ENCODE measurements at regions not wholly inside any gene's neighbourhood (a gene's known extent, or its start where the extent isn't known, plus 50 kb on each side); places are given as distances from the start of the nearest gene placed in this dataset.
"Not testable (repeated sequence)": the region's sequence is repeated elsewhere in the genome, so short reads cannot be mapped to it uniquely, and the experiment has no call there.

- TF ChIP-seq EZH2phosphoT487 (IDR thresholded peaks at IDR 0.05; ENCODE audit: borderline replicate concordance, low read depth, low read length) (no peak), CTCF (conservative IDR thresholded peaks at IDR 0.05; ENCODE audit: low read length) (no peak)
- POLR2A ChIA-PET, result no interaction called here
- no peaks in the 10 kb centered on the region for H4K20me1 ChIP-seq (ENCODE audit: insufficient read depth, low read length)
- no peak overlapping the region for H3K4me2 ChIP-seq (ENCODE audit: low read length)
- H3K36me3 ChIP-seq (ENCODE audit: insufficient read depth, low read length), result no peaks in the 10 kb centered on the region
- CTCF ChIA-PET (ENCODE audit: unreplicated experiment), result no interaction called here
- intact Hi-C loops (cut with micrococcal nuclease; ENCODE audit: unreplicated experiment), result no loop called here
- H3K79me2 ChIP-seq (ENCODE audit: insufficient read depth, low read depth, low read length), result no peaks in the 10 kb centered on the region
- no TSS peak for BruUV-seq (replicated peaks)
- no peaks in the 10 kb centered on the region for H3K4me1 ChIP-seq (ENCODE audit: insufficient read depth, low read length, poor library complexity, severe bottlenecking)
- no peak for DNase-seq (ENCODE audit: low spot score)
- no peak overlapping the region for H3K4me3 ChIP-seq (ENCODE audit: low read depth, low read length, poor library complexity, severe bottlenecking)
- no peak overlapping the region for H2AFZ ChIP-seq (ENCODE audit: low read length)
- no peaks in the 10 kb centered on the region for H3K9me3 ChIP-seq (ENCODE audit: low read length)
- no peak overlapping the region for H3K27ac ChIP-seq (ENCODE audit: low read depth, low read length, poor library complexity, severe bottlenecking)
- H3K9me2 ChIP-seq (ENCODE audit: insufficient read depth, low read length), result no peaks in the 10 kb centered on the region
Measured at GRCh38 chr3:170653801-170654200, 67.9 kb upstream of the SLC7A14 start.

- no peak for DNase-seq (ENCODE audit: low spot score)
- Histone ChIP-seq H4K20me1 (ENCODE audit: insufficient read depth, low read length) (no peaks in the 10 kb centered on the region), H3K4me1 (ENCODE audit: insufficient read depth, low read length, poor library complexity, severe bottlenecking) (no peaks in the 10 kb centered on the region), H3K9me3 (ENCODE audit: low read length) (no peaks in the 10 kb centered on the region), H3K79me2 (ENCODE audit: insufficient read depth, low read depth, low read length) (no peaks in the 10 kb centered on the region), H3K4me2 (ENCODE audit: low read length) (no peak overlapping the region), H2AFZ (ENCODE audit: low read length) (no peak overlapping the region), H3K27ac (ENCODE audit: low read depth, low read length, poor library complexity, severe bottlenecking) (no peak overlapping the region), H3K36me3 (ENCODE audit: insufficient read depth, low read length) (no peaks in the 10 kb centered on the region), H3K9me2 (ENCODE audit: insufficient read depth, low read length) (no peaks in the 10 kb centered on the region), H3K4me3 (ENCODE audit: low read depth, low read length, poor library complexity, severe bottlenecking) (no peak overlapping the region)
- ChIA-PET POLR2A (no interaction called here), CTCF (ENCODE audit: unreplicated experiment) (no interaction called here)
- no TSS peak for BruUV-seq (replicated peaks)
- TF ChIP-seq CTCF (conservative IDR thresholded peaks at IDR 0.05; ENCODE audit: low read length), result no peak
- no peak for TF ChIP-seq EZH2phosphoT487 (IDR thresholded peaks at IDR 0.05; ENCODE audit: borderline replicate concordance, low read depth, low read length)
- intact Hi-C loops (cut with micrococcal nuclease; ENCODE audit: unreplicated experiment), result no loop called here
Measured at GRCh38 chr3:170651260-170651845, 65.5 kb upstream of the SLC7A14 start.

GRCh38 chr3:170650557-170650956 lies 64.7 kb upstream of the SLC7A14 start:
- POLR2A ChIA-PET, result interaction anchor here (0.6 kb wide), 1 partner anchor 67 kb away, joined by 3 read pairs; no protein-coding TSS in a partner anchor
- H3K79me2 ChIP-seq (ENCODE audit: insufficient read depth, low read depth, low read length); intact Hi-C loops (cut with micrococcal nuclease; ENCODE audit: unreplicated experiment); H4K20me1 ChIP-seq (ENCODE audit: insufficient read depth, low read length); H3K36me3 ChIP-seq (ENCODE audit: insufficient read depth, low read length); CTCF ChIA-PET (ENCODE audit: unreplicated experiment); H3K4me3 ChIP-seq (ENCODE audit: low read depth, low read length, poor library complexity, severe bottlenecking); DNase-seq (ENCODE audit: low spot score); H3K4me1 ChIP-seq (ENCODE audit: insufficient read depth, low read length, poor library complexity, severe bottlenecking); H2AFZ ChIP-seq (ENCODE audit: low read length); H3K9me3 ChIP-seq (ENCODE audit: low read length); H3K4me2 ChIP-seq (ENCODE audit: low read length); H3K27ac ChIP-seq (ENCODE audit: low read depth, low read length, poor library complexity, severe bottlenecking); BruUV-seq (replicated peaks); H3K9me2 ChIP-seq (ENCODE audit: insufficient read depth, low read length): not testable (repeated sequence)

Measured in OCI-LY7 (cell line).